ENCODE measurements at regions not wholly inside any gene's neighbourhood (a gene's known extent, or its start where the extent isn't known, plus 50 kb on each side); places are given as distances from the start of the nearest gene placed in this dataset.
A peak's percentile ranks its signal among the peaks of the same experiment; 100 is the strongest.
"Not testable (repeated sequence)": the region's sequence is repeated elsewhere in the genome, so short reads cannot be mapped to it uniquely, and the experiment has no call there.

DNA sequence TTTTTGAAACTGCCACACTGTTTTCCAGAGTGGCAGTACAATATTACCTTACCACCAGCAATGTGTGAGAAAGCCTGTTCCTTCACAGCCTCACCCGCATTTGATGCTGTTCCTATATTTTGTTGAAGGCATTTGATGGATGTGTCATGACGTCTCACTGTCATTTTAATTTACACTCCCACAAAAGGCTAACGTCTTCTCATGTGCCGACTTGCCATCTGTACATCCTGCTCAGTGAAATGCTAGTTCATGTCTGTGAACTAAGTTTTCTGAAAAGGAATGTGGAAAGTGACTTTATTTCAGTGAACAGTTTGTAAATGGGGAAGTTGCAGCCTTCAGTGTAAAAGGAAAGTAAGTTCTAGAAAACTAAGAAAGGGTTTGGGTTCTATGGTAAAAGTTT, 131.6 kb downstream of the KCNJ12 start:
- H3K9me3 ChIP-seq (ENCODE audit: control insufficient read depth, low read length); H3K36me3 ChIP-seq (ENCODE audit: control insufficient read depth, insufficient read depth, low read length); H3K4me3 ChIP-seq (ENCODE audit: low read length); H3K9ac ChIP-seq (ENCODE audit: low read length): not testable (repeated sequence)
- peaks cover 32% of the 10 kb centered on the region for H3K27me3 ChIP-seq (ENCODE audit: control insufficient read depth, insufficient read depth, low read length)
- H3K4me1 ChIP-seq (ENCODE audit: control insufficient read depth, insufficient read depth, low read length), result peaks cover 15% of the 10 kb centered on the region

DNA sequence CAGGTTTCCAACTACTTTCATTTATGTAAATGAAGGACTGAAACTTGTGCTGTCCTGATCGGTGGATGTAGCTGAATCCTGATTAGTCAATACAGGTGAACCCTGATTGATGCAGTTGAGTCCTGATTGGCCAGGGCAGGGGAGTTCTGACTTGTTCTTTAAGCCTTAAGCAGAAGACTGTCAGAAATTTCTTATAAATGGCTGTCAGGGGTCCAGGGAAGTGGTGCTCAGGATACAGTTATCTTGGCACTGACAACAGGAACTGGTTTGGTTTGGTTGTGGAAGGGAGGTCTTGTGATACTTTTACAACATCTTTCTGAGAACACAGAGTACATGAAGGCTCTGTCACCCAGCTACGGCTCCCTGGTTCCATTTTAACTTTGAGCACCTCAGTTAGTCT, 132.1 kb downstream of the KCNJ12 start:
- no peaks in the 10 kb centered on the region for H3K9me3 ChIP-seq (ENCODE audit: control insufficient read depth, low read length)
- no peaks in the 10 kb centered on the region for H3K36me3 ChIP-seq (ENCODE audit: control insufficient read depth, insufficient read depth, low read length)
- no peak overlapping the region for H3K4me3 ChIP-seq (ENCODE audit: low read length)
- H3K27me3 ChIP-seq (ENCODE audit: control insufficient read depth, insufficient read depth, low read length), result peaks cover 34% of the 10 kb centered on the region
- peaks cover 16% of the 10 kb centered on the region for H3K4me1 ChIP-seq (ENCODE audit: control insufficient read depth, insufficient read depth, low read length)
- no peak overlapping the region for H3K9ac ChIP-seq (ENCODE audit: low read length)

DNA sequence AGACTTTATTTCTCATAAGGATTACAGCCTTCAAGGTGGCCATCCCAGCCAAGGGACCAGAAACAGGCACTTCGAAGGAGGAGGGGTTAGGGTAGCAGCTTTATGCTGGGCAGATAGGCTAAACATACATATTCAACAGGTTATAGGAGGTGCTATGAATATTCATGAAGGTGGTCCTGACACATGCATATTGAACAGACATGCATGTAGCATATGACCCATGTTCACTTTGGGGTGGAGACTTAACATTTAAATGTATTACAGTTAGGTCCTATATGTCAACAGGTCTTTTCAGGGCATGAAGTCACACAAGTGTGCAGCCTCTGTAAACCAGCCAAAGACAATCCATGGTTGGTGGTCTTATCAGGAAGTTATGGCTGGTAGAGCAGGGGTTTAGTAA, 133.2 kb downstream of the KCNJ12 start:
- H3K4me1 ChIP-seq (ENCODE audit: control insufficient read depth, insufficient read depth, low read length), result peaks cover 16% of the 10 kb centered on the region
- H3K9me3 ChIP-seq (ENCODE audit: control insufficient read depth, low read length); H3K9ac ChIP-seq (ENCODE audit: low read length); H3K36me3 ChIP-seq (ENCODE audit: control insufficient read depth, insufficient read depth, low read length); H3K4me3 ChIP-seq (ENCODE audit: low read length): not testable (repeated sequence)
- peaks cover 34% of the 10 kb centered on the region for H3K27me3 ChIP-seq (ENCODE audit: control insufficient read depth, insufficient read depth, low read length)

DNA sequence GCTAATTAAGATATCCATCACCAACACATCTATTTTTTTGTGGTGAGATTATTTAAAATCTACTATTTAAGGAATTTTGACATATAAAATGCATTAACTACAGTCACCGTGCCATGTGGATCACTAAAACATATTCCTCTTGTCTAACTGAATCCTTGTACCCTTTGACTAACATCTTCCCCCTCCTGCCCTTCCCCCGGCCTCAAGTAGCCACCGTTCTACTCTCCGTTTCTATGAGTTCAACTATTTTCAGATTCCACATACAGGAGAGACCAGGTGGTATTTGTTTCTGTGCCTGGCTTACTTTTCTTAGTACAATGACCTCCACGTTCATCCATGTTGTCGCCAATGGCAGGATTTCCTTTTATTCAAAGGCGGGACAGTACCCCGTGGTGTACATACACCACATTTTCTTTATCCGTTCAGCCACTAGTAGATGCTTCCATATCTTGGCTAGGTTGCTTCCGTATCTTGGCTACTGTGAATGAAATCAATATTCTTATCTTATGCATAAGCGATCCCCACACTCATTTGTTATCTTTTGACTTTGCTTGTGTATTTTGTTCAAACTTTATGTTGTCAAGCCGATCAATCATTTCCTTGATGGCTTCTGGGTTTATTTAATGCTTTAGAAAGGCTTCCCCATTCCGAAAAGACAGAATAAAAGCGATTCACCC, 134.7 kb downstream of the KCNJ12 start:
- H3K4me1 ChIP-seq (ENCODE audit: control insufficient read depth, insufficient read depth, low read length), result peaks cover 16% of the 10 kb centered on the region
- no peaks in the 10 kb centered on the region for H3K9me3 ChIP-seq (ENCODE audit: control insufficient read depth, low read length)
- H3K36me3 ChIP-seq (ENCODE audit: control insufficient read depth, insufficient read depth, low read length), result no peaks in the 10 kb centered on the region
- no peak overlapping the region for H3K4me3 ChIP-seq (ENCODE audit: low read length)
- peaks cover 29% of the 10 kb centered on the region for H3K27me3 ChIP-seq (ENCODE audit: control insufficient read depth, insufficient read depth, low read length)
- H3K9ac ChIP-seq (ENCODE audit: low read length), result peak overlapping the region; percentile 68

DNA sequence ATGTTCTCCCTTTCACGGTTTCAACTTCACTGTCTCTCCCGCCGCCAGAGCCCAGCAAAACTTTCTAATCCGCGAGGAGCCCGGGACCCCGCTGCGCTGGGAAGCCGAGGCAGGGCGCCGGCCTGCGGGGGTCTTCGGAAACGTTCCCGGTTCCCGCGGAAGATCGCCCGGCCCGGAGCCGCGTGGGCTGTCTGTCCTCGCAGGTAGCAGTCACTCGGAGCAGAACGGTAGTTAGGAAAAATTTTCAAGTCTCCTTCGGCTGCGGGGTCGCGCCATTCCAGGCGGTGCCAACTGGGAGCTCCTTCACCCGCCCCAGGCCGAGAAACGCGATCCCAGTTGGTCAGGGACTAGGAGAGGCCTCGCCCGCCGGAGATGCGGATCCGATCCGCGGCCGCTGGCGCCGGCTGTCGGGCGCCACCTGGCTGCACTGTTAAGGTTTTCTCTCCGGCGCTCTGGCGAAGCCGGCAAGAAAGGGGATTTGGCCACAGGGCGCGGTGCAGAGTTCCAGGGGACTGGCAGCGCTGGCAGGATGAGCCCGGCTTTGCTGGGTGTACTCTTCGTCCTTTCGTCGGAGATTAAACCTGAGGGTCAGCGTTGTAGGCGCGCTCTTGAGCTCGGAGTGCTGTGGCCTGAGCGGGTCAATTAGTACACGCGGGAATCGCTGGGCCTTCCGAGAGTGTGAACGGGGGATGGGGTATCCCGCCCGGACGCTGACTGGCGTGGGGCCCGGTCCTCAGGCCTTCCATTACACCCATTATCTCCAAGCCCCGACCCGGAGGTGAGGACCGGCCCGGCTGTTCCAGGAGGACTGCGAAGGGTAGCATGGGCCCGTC, 135.4 kb downstream of the KCNJ12 start:
- Histone ChIP-seq H3K4me3 (ENCODE audit: low read length) (peak overlapping the region; percentile 28), H3K9ac (ENCODE audit: low read length) (peak overlapping the region; percentile 68), H3K36me3 (ENCODE audit: control insufficient read depth, insufficient read depth, low read length) (no peaks in the 10 kb centered on the region), H3K4me1 (ENCODE audit: control insufficient read depth, insufficient read depth, low read length) (peaks cover 16% of the 10 kb centered on the region), H3K27me3 (ENCODE audit: control insufficient read depth, insufficient read depth, low read length) (peaks cover 26% of the 10 kb centered on the region), H3K9me3 (ENCODE audit: control insufficient read depth, low read length) (no peaks in the 10 kb centered on the region)

DNA sequence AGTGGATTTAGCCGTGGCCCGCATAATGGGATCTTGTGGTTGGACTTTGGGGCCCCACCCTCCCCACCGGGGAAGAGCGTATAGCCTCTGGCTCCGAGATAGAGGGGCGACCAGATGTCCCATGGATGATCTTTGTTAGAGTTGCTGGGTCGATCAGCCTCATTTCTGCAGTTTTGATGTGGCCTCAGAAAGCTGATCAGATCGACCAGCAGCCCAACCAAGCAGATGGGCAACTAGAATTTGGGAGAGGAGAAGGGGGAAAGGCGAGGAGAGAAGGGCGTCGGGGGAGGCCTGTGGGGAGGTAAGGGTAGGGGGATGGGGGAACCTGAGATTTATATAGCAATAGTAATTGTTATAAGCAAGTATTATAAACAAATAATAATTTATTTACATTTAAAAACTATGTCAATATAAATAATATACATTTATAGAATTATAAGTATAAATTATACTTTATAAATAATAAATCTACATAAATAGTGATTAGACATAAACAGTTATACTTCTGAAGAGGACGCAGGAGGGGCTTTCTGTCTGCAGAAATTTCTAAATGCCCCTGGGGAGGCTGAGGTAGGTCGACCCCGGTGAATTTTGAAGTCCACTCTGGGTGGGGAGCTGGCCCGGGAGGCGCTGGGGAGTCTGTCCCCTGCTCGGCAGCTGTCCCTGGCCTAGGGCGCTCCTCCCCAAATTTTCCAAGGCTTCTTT, 136.3 kb downstream of the KCNJ12 start:
- Histone ChIP-seq H3K9ac (ENCODE audit: low read length) (no peak overlapping the region), H3K4me1 (ENCODE audit: control insufficient read depth, insufficient read depth, low read length) (peaks cover 16% of the 10 kb centered on the region), H3K27me3 (ENCODE audit: control insufficient read depth, insufficient read depth, low read length) (peaks cover 26% of the 10 kb centered on the region), H3K9me3 (ENCODE audit: control insufficient read depth, low read length) (no peaks in the 10 kb centered on the region), H3K4me3 (ENCODE audit: low read length) (no peak overlapping the region), H3K36me3 (ENCODE audit: control insufficient read depth, insufficient read depth, low read length) (no peaks in the 10 kb centered on the region)

DNA sequence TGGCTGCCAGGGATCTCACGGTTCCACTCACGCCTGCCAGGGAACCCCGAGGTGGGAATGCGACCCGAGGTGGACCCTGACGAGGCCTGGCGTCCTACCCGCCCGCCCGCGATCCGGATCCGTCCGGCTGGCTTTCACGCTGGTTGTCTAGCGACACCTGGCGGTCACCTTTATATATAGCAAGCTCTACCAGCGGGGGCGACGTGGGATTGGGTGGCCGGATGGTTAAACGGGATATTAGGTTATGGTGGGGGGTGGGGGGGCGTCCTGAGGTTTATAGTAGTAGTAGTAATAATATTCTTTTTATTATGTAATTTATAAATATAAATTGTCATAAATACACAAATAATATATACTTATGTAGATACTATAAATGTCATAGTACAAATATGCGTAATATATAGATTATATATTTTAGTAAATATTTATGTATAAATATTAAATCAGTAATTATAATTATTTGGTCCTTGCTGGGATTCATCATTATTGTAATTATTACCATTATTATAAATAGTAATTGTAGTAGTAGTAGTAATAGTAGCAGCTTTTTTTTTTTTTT, 136.9 kb downstream of the KCNJ12 start:
- H3K4me1 ChIP-seq (ENCODE audit: control insufficient read depth, insufficient read depth, low read length), result peaks cover 16% of the 10 kb centered on the region
- H3K9me3 ChIP-seq (ENCODE audit: control insufficient read depth, low read length), result no peaks in the 10 kb centered on the region
- H3K36me3 ChIP-seq (ENCODE audit: control insufficient read depth, insufficient read depth, low read length), result no peaks in the 10 kb centered on the region
- no peak overlapping the region for H3K9ac ChIP-seq (ENCODE audit: low read length)
- H3K4me3 ChIP-seq (ENCODE audit: low read length), result no peak overlapping the region
- H3K27me3 ChIP-seq (ENCODE audit: control insufficient read depth, insufficient read depth, low read length), result peaks cover 26% of the 10 kb centered on the region

DNA sequence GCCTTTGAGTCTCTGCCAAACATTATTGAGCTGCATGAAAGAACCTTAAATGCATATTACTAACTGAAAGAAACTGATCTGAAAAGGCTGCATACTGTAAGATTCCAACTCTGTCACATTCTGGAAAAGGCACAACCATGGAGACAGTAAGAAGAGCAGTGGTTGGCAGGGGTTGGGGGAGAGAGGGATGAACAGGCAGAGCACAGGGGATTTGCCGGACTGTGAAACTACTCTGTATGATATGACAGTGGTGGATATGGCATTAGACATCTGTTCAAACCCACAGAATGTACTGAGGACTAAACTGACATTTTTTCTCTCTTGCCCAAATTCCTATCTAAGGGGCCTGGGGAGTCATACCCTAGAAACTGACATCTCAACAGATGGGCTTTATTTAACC, 138.4 kb downstream of the KCNJ12 start:
- not testable (repeated sequence) for H3K4me3 ChIP-seq (ENCODE audit: low read length); H3K36me3 ChIP-seq (ENCODE audit: control insufficient read depth, insufficient read depth, low read length); H3K9ac ChIP-seq (ENCODE audit: low read length); H3K9me3 ChIP-seq (ENCODE audit: control insufficient read depth, low read length)
- peaks cover 16% of the 10 kb centered on the region for H3K4me1 ChIP-seq (ENCODE audit: control insufficient read depth, insufficient read depth, low read length)
- peaks cover 26% of the 10 kb centered on the region for H3K27me3 ChIP-seq (ENCODE audit: control insufficient read depth, insufficient read depth, low read length)

DNA sequence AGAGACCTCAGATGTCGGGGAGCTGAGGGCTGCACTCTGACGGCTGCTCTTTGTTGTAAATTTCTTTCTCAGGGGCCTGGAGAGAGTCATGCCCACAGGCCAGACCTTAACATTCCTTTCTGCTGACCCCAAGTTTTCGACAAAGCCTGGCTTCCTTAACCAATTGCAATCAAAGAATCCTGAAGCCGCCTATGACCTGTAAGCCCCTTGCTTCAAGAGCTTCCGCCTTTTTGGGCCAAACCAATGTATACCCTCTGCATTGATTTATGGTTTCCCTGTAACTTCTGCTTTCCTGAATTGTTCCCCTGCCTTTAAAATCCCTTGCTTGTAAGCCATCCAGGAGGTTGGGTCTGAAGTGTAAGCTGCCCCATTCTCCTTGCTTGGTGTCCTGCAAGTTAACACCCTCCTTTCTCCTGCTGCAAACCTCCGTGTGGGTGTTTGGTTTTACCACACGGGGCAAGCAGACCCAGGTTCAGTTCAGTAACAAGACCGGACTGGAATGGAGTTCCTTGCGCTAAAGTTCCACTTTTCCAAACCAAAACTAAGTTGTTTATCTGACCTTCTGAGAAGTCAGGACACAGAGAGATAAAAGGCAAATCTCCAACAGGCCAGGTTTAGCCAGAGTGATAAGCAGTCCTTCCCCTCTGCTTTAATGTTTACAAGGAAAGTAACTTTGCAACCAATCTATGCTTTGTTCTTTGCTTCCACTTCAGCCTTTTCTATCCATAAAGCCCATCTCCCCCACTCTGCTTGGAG, 141.6 kb downstream of the KCNJ12 start:
- H3K9ac ChIP-seq (ENCODE audit: low read length), result no peak overlapping the region
- no peak overlapping the region for H3K4me3 ChIP-seq (ENCODE audit: low read length)
- no peaks in the 10 kb centered on the region for H3K36me3 ChIP-seq (ENCODE audit: control insufficient read depth, insufficient read depth, low read length)
- H3K27me3 ChIP-seq (ENCODE audit: control insufficient read depth, insufficient read depth, low read length), result peaks cover 3% of the 10 kb centered on the region
- H3K9me3 ChIP-seq (ENCODE audit: control insufficient read depth, low read length), result no peaks in the 10 kb centered on the region
- peaks cover 2% of the 10 kb centered on the region for H3K4me1 ChIP-seq (ENCODE audit: control insufficient read depth, insufficient read depth, low read length)

DNA sequence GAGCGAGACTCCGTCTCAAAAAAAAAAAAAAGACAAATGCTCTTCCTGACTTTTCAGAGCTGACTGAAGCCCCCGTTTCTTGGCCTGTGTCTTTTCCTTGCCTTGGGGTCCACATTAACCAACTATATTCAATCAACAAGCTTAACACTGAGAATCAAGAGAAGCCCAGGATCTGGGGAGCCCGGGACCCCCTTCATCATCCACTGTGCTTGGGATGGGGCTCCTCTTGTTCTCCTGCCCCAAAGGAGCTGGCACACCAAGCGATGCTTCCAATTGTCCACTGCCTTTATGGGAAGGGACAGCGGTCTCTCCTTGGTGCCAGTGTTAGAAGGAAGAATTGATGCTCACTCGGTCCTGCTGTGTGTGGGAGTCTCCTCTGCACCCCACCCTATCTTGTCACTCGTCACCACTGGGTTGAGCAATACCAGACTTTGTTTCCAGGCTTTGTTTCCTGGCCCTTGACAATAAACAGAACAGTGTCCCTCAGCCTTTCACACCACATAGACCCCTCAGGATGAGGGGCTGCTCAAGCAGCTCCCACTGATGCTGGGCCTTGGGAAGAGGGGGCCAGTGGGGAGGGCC, 146.7 kb downstream of the KCNJ12 start:
- no peak overlapping the region for H3K9ac ChIP-seq (ENCODE audit: low read length)
- no peaks in the 10 kb centered on the region for H3K4me1 ChIP-seq (ENCODE audit: control insufficient read depth, insufficient read depth, low read length)
- H3K27me3 ChIP-seq (ENCODE audit: control insufficient read depth, insufficient read depth, low read length), result no peaks in the 10 kb centered on the region
- no peak overlapping the region for H3K4me3 ChIP-seq (ENCODE audit: low read length)
- H3K36me3 ChIP-seq (ENCODE audit: control insufficient read depth, insufficient read depth, low read length), result no peaks in the 10 kb centered on the region
- H3K9me3 ChIP-seq (ENCODE audit: control insufficient read depth, low read length), result no peaks in the 10 kb centered on the region

DNA sequence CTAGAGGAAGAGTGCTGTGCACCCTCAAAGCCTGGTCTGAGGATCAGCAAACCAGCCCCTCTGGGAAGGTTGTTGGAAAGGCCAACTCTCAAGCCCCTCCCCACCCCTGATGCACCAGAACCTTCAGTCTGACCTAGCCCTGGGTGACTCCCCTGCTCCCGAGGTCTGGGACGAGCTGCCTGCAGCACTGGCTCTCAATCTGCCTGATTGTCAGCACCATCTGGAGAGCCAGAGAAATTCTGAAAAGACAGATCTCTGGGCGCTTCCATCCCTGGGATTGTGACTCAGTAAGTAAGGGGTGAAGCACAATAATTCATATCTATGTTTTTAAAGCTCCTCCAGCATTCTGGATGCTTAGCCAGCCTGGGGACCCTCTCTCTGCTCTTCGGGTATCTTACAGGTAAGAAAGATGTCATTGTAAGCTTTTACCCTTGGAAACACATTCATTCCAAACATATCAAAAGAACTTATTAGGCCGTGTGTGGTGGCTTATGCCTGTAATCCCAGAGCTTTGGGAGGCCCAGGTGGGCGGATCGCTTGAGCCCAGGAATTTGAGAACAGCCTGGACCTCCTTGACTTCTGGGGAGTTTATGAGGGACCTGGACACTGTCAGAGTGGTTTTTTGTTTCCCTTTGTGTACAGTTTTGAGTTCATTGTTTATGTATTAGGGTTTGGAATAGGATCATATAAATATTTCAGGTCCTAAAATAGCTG, 147.5 kb downstream of the KCNJ12 start:
- no peak overlapping the region for H3K9ac ChIP-seq (ENCODE audit: low read length)
- no peaks in the 10 kb centered on the region for H3K4me1 ChIP-seq (ENCODE audit: control insufficient read depth, insufficient read depth, low read length)
- no peaks in the 10 kb centered on the region for H3K9me3 ChIP-seq (ENCODE audit: control insufficient read depth, low read length)
- H3K4me3 ChIP-seq (ENCODE audit: low read length), result no peak overlapping the region
- no peaks in the 10 kb centered on the region for H3K36me3 ChIP-seq (ENCODE audit: control insufficient read depth, insufficient read depth, low read length)
- no peaks in the 10 kb centered on the region for H3K27me3 ChIP-seq (ENCODE audit: control insufficient read depth, insufficient read depth, low read length)

Data from mucosa of stomach (tissue), 1 donor.